Spleen (tissue), 11 donors: ENCODE measurements at regions not wholly inside any gene's neighbourhood (a gene's known extent, or its start where the extent isn't known, plus 50 kb on each side); places are given as distances from the start of the nearest gene placed in this dataset.

Source experiments
- DNase-seq: peaks from one replicate; pipeline ENCODE4 v3.0.0-alpha.2; 2020
- H3K27ac ChIP-seq, 8 donors: fragments of 200-600 bp; sonication (generic) in 7 of 8; 1 replicate in 4 of 8; 2 replicates in 4 of 8; pipeline versions ENCODE4 v1.5.0 to v1.8.0; 2016 to 2021; ENCODE audit warnings: inconsistent platforms in 4 of 8, mild to moderate bottlenecking in 4 of 8, moderate library complexity in 1 of 8
- H3K27me3 ChIP-seq, 7 donors: fragments of 200-600 bp; sonication (generic) in 6 of 7; replicated peaks in 1 of 7; 1 replicate in 4 of 7; 2 replicates in 3 of 7; pipeline versions ENCODE4 v1.5.0 to v1.8.0; 2016 to 2021; ENCODE audit warnings: inconsistent platforms in 3 of 7, mild to moderate bottlenecking in 1 of 7
- H3K36me3 ChIP-seq, 6 donors: fragments of 200-600 bp; sonication (generic) in 5 of 6; 1 replicate in 4 of 6; 2 replicates in 2 of 6; pipeline versions ENCODE4 v1.5.0 to v1.8.0; 2016 to 2021; ENCODE audit warnings: inconsistent platforms in 2 of 6
- H3K4me1 ChIP-seq, 6 donors: fragments of 200-600 bp; sonication (generic) in 5 of 6; 1 replicate in 3 of 6; 2 replicates in 3 of 6; pipeline versions ENCODE4 v1.5.0 to v1.8.0; 2016 to 2021; ENCODE audit warnings: inconsistent platforms in 3 of 6
- H3K4me3 ChIP-seq, 8 donors: fragments of 200-600 bp; sonication (generic) in 7 of 8; 1 replicate in 4 of 8; 2 replicates in 4 of 8; pipeline versions ENCODE4 v1.5.0 to v1.8.0; 2016 to 2021; ENCODE audit warnings: inconsistent platforms in 4 of 8, mild to moderate bottlenecking in 4 of 8, moderate library complexity in 2 of 8
- H3K9me3 ChIP-seq, 8 donors: fragments of 200-600 bp; sonication (generic) in 7 of 8; 1 replicate in 4 of 8; 2 replicates in 4 of 8; pipeline versions ENCODE4 v1.5.0 to v1.8.0; 2016 to 2021; ENCODE audit warnings: inconsistent platforms in 4 of 8
- POLR2A ChIP-seq, 3 donors: fragments of 450-650 bp; IDR thresholded peaks; one replicate each; pipeline ENCODE4 v1.5.1; 2017; ENCODE audit warnings: antibody characterized with exemption in 3 of 3, mild to moderate bottlenecking in 1 of 3
- POLR2AphosphoS5 ChIP-seq, 3 donors: sonication (generic); formaldehyde crosslinking; IDR thresholded peaks; one replicate each; pipeline ENCODE4 v1.5.1; 2017; ENCODE audit warnings: antibody characterized with exemption in 3 of 3
- WGBS, 5 donors: extraction: QIAGEN DNeasy Blood & Tissue Kit in 3 of 5; methylation state at CpG; one replicate each; pipeline versions ENCODE4 v1.1.5 to v1.1.7; 2013 to 2018; 5-methylcytosine and 5-hydroxymethylcytosine counted together
- intact Hi-C: fragments of 100-400 bp; cut with DNase I; formaldehyde crosslinking; loops from one replicate; pipeline ENCODE4 v1.15.0; 2023; ENCODE audit warnings: low total_unique reads
- TF ChIP-seq, protein P1 (sequence below), 11 experiments: fragments of 200-600 bp in 7 of 11; fragments of 450-650 bp in 4 of 11; sonication (generic) in 4 of 11; IDR thresholded peaks in 8 of 11; conservative IDR thresholded peaks in 3 of 11; 1 replicate in 7 of 11; 2 replicates in 4 of 11; pipeline versions ENCODE4 v1.4.0 to v1.8.0; 2016 to 2021; ENCODE audit warnings: antibody characterized with exemption in 11 of 11, inconsistent platforms in 4 of 11, mild to moderate bottlenecking in 1 of 11
- donor health status: healthy with polysubstance abuse.
- donor health status: DM: no; HTN: no; CAD: no; lungs with moderate emphysema.
- donor health status: DM: no; HTN: no; CAD: no.
- donor health status: Bipolar disorder and iron deficiency.
- donor health status: healthy.
- donor health status: DM: no; HTN: no; CAD: no.
- donor health status: DM: yes; HTN: yes; CAD: no.

DNA sequence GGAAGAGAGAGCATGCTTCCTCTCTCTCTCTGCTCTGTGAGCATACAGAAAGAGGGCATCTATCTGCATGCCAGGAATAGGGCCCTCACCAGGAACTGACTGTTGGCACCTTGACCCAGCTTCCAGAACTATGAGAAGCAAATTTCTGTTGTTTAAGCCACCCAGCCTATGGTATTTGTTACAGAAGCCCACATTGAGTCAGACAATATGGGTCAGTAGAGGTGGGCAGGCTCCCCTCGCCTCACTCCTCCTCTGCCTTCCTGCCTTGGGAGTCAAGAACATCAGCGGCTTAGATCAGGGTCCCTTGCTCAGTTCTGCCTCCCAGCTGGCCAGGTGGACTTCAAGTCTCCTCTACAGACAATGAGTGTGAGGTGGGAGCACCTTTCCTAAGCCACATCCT lies 92.3 kb downstream of the COPS8 start:
- TF ChIP-seq, protein P1, sequence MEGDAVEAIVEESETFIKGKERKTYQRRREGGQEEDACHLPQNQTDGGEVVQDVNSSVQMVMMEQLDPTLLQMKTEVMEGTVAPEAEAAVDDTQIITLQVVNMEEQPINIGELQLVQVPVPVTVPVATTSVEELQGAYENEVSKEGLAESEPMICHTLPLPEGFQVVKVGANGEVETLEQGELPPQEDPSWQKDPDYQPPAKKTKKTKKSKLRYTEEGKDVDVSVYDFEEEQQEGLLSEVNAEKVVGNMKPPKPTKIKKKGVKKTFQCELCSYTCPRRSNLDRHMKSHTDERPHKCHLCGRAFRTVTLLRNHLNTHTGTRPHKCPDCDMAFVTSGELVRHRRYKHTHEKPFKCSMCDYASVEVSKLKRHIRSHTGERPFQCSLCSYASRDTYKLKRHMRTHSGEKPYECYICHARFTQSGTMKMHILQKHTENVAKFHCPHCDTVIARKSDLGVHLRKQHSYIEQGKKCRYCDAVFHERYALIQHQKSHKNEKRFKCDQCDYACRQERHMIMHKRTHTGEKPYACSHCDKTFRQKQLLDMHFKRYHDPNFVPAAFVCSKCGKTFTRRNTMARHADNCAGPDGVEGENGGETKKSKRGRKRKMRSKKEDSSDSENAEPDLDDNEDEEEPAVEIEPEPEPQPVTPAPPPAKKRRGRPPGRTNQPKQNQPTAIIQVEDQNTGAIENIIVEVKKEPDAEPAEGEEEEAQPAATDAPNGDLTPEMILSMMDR (IDR thresholded peaks at IDR 0.05 in 8 of 11, conservative IDR thresholded peaks at IDR 0.05 in 3 of 11) = no peak
- TF ChIP-seq POLR2AphosphoS5 (IDR thresholded peaks at IDR 0.05) = no peak
- no peak for TF ChIP-seq POLR2A (IDR thresholded peaks at IDR 0.05)
- intact Hi-C loops = no loop called here
- H3K9me3 ChIP-seq = peaks cover 0 to 13% (median 5%) of the 10 kb centered on the region in 8 donors
- no peak overlapping the region for H3K27ac ChIP-seq
- no peaks in the 10 kb centered on the region for H3K36me3 ChIP-seq
- H3K4me3 ChIP-seq = no peak overlapping the region
- 80 to 90% (median 84%) methylated on average over 2 of the region's 2 CpGs for WGBS, 5 donors
- peaks cover 0 to 10% (median 0%) of the 10 kb centered on the region in 7 donors for H3K27me3 ChIP-seq
- H3K4me1 ChIP-seq = no peaks in the 10 kb centered on the region
- DNase-seq = no peak

DNA sequence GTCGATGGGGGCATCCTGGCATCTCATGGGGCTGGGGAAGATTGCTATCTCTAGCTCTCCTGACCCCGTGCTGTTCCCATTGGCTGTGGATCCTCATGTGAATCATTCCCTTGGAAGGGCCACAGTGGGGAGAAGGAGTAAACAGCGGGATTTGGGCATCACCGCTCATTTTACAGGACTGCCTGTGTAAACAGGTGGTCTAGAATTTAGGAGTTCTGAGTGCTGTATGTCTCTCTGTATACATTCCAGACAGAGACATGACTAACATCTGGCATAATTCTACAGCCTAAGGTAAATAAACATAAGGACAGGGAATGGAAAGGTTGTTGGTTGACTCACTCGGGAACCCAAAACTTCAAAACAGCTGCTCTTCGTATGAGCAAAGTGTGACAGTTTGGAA lies 92.7 kb downstream of the COPS8 start:
- no peaks in the 10 kb centered on the region for H3K4me1 ChIP-seq
- TF ChIP-seq POLR2AphosphoS5 (IDR thresholded peaks at IDR 0.05) (no peak), POLR2A (IDR thresholded peaks at IDR 0.05) (no peak)
- TF ChIP-seq, protein P1 (IDR thresholded peaks at IDR 0.05 in 8 of 11, conservative IDR thresholded peaks at IDR 0.05 in 3 of 11) = no peak
- intact Hi-C loops = no loop called here
- no peak overlapping the region for H3K27ac ChIP-seq
- peaks cover 0 to 13% (median 5%) of the 10 kb centered on the region in 8 donors for H3K9me3 ChIP-seq
- peaks cover 0 to 11% (median 0%) of the 10 kb centered on the region in 7 donors for H3K27me3 ChIP-seq
- WGBS, 5 donors = 83 to 89% (median 86%) methylated on average over 6 of the region's 6 CpGs
- DNase-seq = no peak
- no peaks in the 10 kb centered on the region for H3K36me3 ChIP-seq
- no peak overlapping the region for H3K4me3 ChIP-seq

DNA sequence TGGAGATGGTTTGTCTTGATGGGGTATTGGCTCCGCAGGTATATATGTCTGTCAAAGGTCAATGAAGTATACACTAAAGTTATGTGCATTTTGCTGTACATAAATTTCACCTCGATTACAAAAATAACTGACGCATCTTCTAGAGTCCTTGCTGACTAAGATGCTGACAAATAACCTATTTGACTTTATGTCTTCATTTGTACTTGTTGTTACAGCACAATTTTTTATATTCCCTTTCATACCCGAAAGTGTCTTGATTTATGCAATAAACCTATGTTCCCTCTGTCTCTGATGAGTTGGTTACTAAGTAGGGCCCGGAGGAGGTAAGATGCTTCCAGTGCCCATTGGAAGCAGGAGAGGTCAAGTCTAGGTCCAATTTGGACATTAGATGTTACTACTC lies 93.5 kb downstream of the COPS8 start:
- H3K4me3 ChIP-seq = no peak overlapping the region
- H3K36me3 ChIP-seq = no peaks in the 10 kb centered on the region
- H3K9me3 ChIP-seq = peaks cover 0 to 6% (median 0%) of the 10 kb centered on the region in 8 donors
- intact Hi-C loops = no loop called here
- H3K27ac ChIP-seq = no peak overlapping the region
- DNase-seq = no peak
- WGBS, 5 donors = 93 to 94% (median 93%) methylated on average over 5 of the region's 5 CpGs
- H3K4me1 ChIP-seq = no peaks in the 10 kb centered on the region
- H3K27me3 ChIP-seq = peaks cover 0 to 11% (median 0%) of the 10 kb centered on the region in 7 donors
- TF ChIP-seq POLR2AphosphoS5 (IDR thresholded peaks at IDR 0.05) = no peak
- TF ChIP-seq POLR2A (IDR thresholded peaks at IDR 0.05) = no peak
- TF ChIP-seq, protein P1 (IDR thresholded peaks at IDR 0.05 in 8 of 11, conservative IDR thresholded peaks at IDR 0.05 in 3 of 11) = no peak

DNA sequence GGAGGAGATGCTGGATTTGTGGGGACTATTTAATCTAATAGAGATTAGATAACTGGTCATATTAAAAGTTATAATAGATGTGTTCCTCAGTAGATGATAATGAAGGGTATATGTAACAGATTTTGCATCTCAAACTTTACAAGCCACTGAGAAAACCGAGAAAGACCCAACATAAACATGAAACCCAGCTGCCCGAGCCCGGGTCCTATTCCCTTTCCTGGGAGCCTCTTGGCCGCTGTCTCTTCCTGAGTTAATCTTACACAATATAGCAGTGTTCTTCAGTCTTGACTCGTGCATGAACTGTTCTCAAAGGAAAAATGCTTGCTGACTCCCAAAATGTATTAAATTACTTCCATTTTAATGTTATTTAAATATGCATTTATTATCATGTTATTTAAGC lies 94.5 kb downstream of the COPS8 start:
- WGBS, 5 donors = 79 to 89% (median 85%) methylated on average over 5 of the region's 5 CpGs
- peaks cover 0 to 14% (median 0%) of the 10 kb centered on the region in 7 donors for H3K27me3 ChIP-seq
- no peak overlapping the region for H3K27ac ChIP-seq
- no peaks in the 10 kb centered on the region for H3K4me1 ChIP-seq
- TF ChIP-seq POLR2AphosphoS5 (IDR thresholded peaks at IDR 0.05) = no peak
- TF ChIP-seq, protein P1 (IDR thresholded peaks at IDR 0.05 in 8 of 11, conservative IDR thresholded peaks at IDR 0.05 in 3 of 11) = no peak
- no peak for TF ChIP-seq POLR2A (IDR thresholded peaks at IDR 0.05)
- H3K36me3 ChIP-seq = no peaks in the 10 kb centered on the region
- H3K4me3 ChIP-seq = no peak overlapping the region
- H3K9me3 ChIP-seq = no peaks in the 10 kb centered on the region
- intact Hi-C loops = no loop called here
- DNase-seq = no peak
